ENCODE measurements at regions not wholly inside any gene's neighbourhood (a gene's known extent, or its start where the extent isn't known, plus 50 kb on each side); places are given as distances from the start of the nearest gene placed in this dataset.
"Not testable (repeated sequence)": the region's sequence is repeated elsewhere in the genome, so short reads cannot be mapped to it uniquely, and the experiment has no call there.

- Histone ChIP-seq H2AFZ (ENCODE audit: low read length) (no peak overlapping the region), H4K20me1 (ENCODE audit: insufficient read depth, low read depth, low read length) (no peaks in the 10 kb centered on the region), H3K79me2 (ENCODE audit: low read length) (no peaks in the 10 kb centered on the region), H3K9me2 (replicated peaks; ENCODE audit: insufficient read depth, low read length) (no peaks in the 10 kb centered on the region), H3K27me3 (ENCODE audit: low read length) (no peaks in the 10 kb centered on the region), H3K9me3 (ENCODE audit: low read length) (peaks cover 40% of the 10 kb centered on the region), H3K36me3 (ENCODE audit: insufficient read depth, low read length) (no peaks in the 10 kb centered on the region), H3K27ac (ENCODE audit: low read length) (no peak overlapping the region), H3K4me3 (ENCODE audit: low read length) (no peak overlapping the region), H3K4me2 (ENCODE audit: low read depth, low read length, poor library complexity, severe bottlenecking) (no peak overlapping the region), H3K9ac (ENCODE audit: low read length) (no peak overlapping the region), H3K4me1 (ENCODE audit: low read length) (no peaks in the 10 kb centered on the region)
- no peak for DNase-seq
Measured at GRCh38 chr4:60897415-60897814, 302.7 kb upstream of the ADGRL3 start.

DNA sequence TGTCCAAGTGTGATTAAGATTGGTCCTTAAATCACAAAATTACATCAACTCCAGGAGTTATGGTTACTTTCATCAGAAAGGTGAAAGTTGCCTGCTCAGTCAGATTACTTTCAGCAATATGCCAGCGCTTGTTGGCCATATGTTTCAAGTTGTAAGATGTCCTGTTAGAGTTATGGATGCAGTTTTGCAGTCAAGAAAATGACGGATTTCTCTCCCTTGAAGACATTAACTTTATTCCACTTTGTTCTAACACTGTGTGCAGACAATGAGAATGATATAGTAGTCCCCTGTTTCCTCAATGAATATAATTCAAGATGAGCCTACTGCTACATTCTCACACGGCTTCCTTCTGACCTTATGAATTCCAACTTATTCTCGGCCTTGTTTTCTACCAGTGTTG lies 295.0 kb upstream of the ADGRL3 start:
- H3K4me2 ChIP-seq (ENCODE audit: low read depth, low read length, poor library complexity, severe bottlenecking) = no peak overlapping the region
- H2AFZ ChIP-seq (ENCODE audit: low read length) = no peak overlapping the region
- no peak for DNase-seq
- no peak overlapping the region for H3K27ac ChIP-seq (ENCODE audit: low read length)
- H3K9me3 ChIP-seq (ENCODE audit: low read length) = peaks cover 45% of the 10 kb centered on the region
- H3K9ac ChIP-seq (ENCODE audit: low read length) = no peak overlapping the region
- H3K36me3 ChIP-seq (ENCODE audit: insufficient read depth, low read length) = no peaks in the 10 kb centered on the region
- H4K20me1 ChIP-seq (ENCODE audit: insufficient read depth, low read depth, low read length) = no peaks in the 10 kb centered on the region
- H3K4me3 ChIP-seq (ENCODE audit: low read length) = no peak overlapping the region
- no peaks in the 10 kb centered on the region for H3K79me2 ChIP-seq (ENCODE audit: low read length)
- no peaks in the 10 kb centered on the region for H3K4me1 ChIP-seq (ENCODE audit: low read length)
- no peaks in the 10 kb centered on the region for H3K27me3 ChIP-seq (ENCODE audit: low read length)
- H3K9me2 ChIP-seq (replicated peaks; ENCODE audit: insufficient read depth, low read length) = no peaks in the 10 kb centered on the region

GRCh38 chr4:60911127-60911526 lies 289.0 kb upstream of the ADGRL3 start:
- H2AFZ ChIP-seq (ENCODE audit: low read length) = no peak overlapping the region
- H3K4me3 ChIP-seq (ENCODE audit: low read length) = no peak overlapping the region
- H3K27me3 ChIP-seq (ENCODE audit: low read length) = no peaks in the 10 kb centered on the region
- no peaks in the 10 kb centered on the region for H3K36me3 ChIP-seq (ENCODE audit: insufficient read depth, low read length)
- H3K9me2 ChIP-seq (replicated peaks; ENCODE audit: insufficient read depth, low read length) = no peaks in the 10 kb centered on the region; the same call in 1 of the 2 replicates
- H3K4me1 ChIP-seq (ENCODE audit: low read length) = no peaks in the 10 kb centered on the region
- H3K9me3 ChIP-seq (ENCODE audit: low read length) = peaks cover 53% of the 10 kb centered on the region
- H3K4me2 ChIP-seq (ENCODE audit: low read depth, low read length, poor library complexity, severe bottlenecking) = no peak overlapping the region
- no peaks in the 10 kb centered on the region for H3K79me2 ChIP-seq (ENCODE audit: low read length)
- H3K9ac ChIP-seq (ENCODE audit: low read length) = no peak overlapping the region
- DNase-seq = no peak
- H4K20me1 ChIP-seq (ENCODE audit: insufficient read depth, low read depth, low read length) = no peaks in the 10 kb centered on the region
- no peak overlapping the region for H3K27ac ChIP-seq (ENCODE audit: low read length)

GRCh38 chr4:60913002-60913401 lies 287.1 kb upstream of the ADGRL3 start:
- no peaks in the 10 kb centered on the region for H3K79me2 ChIP-seq (ENCODE audit: low read length)
- DNase-seq = no peak
- no peak overlapping the region for H3K4me2 ChIP-seq (ENCODE audit: low read depth, low read length, poor library complexity, severe bottlenecking)
- H3K9me3 ChIP-seq (ENCODE audit: low read length) = peaks cover 42% of the 10 kb centered on the region
- no peaks in the 10 kb centered on the region for H3K36me3 ChIP-seq (ENCODE audit: insufficient read depth, low read length)
- H3K9ac ChIP-seq (ENCODE audit: low read length) = no peak overlapping the region
- H3K4me1 ChIP-seq (ENCODE audit: low read length) = no peaks in the 10 kb centered on the region
- no peaks in the 10 kb centered on the region; the same call in 1 of the 2 replicates for H3K9me2 ChIP-seq (replicated peaks; ENCODE audit: insufficient read depth, low read length)
- H2AFZ ChIP-seq (ENCODE audit: low read length) = no peak overlapping the region
- H4K20me1 ChIP-seq (ENCODE audit: insufficient read depth, low read depth, low read length) = no peaks in the 10 kb centered on the region
- H3K27ac ChIP-seq (ENCODE audit: low read length) = no peak overlapping the region
- no peaks in the 10 kb centered on the region for H3K27me3 ChIP-seq (ENCODE audit: low read length)
- no peak overlapping the region for H3K4me3 ChIP-seq (ENCODE audit: low read length)

DNA sequence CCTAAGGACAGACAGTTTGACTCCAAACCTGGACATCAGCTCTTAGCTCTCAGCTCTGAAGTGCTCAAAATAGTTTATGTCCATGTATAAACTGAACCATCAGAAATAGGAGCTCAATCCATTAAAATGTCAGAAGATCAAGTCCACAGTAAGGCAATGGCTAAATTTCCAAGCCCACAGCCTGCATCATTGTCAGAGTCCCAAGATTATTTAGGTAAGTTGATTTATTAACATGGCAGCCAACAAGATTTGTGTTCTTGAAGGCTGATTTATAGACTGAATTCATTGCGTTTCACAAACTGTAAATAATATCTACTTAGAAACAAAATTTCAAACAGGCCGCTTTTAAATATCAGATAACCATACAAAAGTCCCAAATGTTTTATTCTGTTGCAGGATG lies 286.5 kb upstream of the ADGRL3 start:
- Histone ChIP-seq H3K4me3 (ENCODE audit: low read length) (no peak overlapping the region), H2AFZ (ENCODE audit: low read length) (no peak overlapping the region), H3K36me3 (ENCODE audit: insufficient read depth, low read length) (no peaks in the 10 kb centered on the region), H3K4me1 (ENCODE audit: low read length) (no peaks in the 10 kb centered on the region), H3K79me2 (ENCODE audit: low read length) (no peaks in the 10 kb centered on the region), H3K27me3 (ENCODE audit: low read length) (no peaks in the 10 kb centered on the region), H4K20me1 (ENCODE audit: insufficient read depth, low read depth, low read length) (no peaks in the 10 kb centered on the region), H3K9ac (ENCODE audit: low read length) (no peak overlapping the region), H3K9me3 (ENCODE audit: low read length) (peaks cover 39% of the 10 kb centered on the region), H3K4me2 (ENCODE audit: low read depth, low read length, poor library complexity, severe bottlenecking) (no peak overlapping the region), H3K9me2 (replicated peaks; ENCODE audit: insufficient read depth, low read length) (no peaks in the 10 kb centered on the region; the same call in 1 of the 2 replicates), H3K27ac (ENCODE audit: low read length) (no peak overlapping the region)
- DNase-seq = no peak

DNA sequence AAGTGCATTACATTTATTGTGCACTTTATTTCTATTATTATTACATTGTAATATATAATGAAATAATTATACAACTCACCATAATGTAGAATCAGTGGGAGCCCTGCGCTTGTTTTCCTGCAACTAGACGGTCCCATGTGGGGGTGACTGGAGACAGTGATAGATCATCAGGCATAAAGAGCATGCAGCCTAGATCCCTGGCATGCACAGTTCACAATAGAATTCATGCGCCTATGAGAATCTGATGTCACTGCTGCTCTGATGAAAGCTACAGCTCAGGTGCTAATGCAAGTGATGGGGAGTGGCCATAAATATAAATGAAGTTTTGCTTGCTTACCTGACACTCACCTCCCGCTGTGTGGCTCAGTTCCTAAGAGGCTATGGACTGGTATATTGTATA lies 278.4 kb upstream of the ADGRL3 start:
- not testable (repeated sequence) for H3K4me2 ChIP-seq (ENCODE audit: low read depth, low read length, poor library complexity, severe bottlenecking); H3K27me3 ChIP-seq (ENCODE audit: low read length); H3K4me1 ChIP-seq (ENCODE audit: low read length)

DNA sequence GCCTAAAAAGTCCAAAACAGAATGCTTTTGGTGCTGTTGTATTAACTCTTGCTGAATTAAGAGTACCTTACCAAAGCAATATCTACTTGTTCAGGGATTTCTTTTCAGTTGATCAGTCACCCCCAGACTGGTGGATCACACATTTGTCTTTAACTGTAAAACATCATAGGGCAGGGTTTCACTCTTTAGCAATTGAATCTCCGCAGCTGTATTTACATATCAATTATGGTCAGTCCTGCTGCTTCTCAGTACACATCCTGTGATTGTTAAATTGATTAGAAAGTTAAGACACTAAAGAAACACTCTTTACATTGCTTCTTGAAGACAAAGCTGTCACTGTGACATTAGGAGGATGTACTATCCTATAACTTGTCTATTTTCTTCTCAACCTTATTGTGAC lies 277.1 kb upstream of the ADGRL3 start:
- no peaks in the 10 kb centered on the region for H3K27me3 ChIP-seq (ENCODE audit: low read length)
- no peaks in the 10 kb centered on the region for H3K36me3 ChIP-seq (ENCODE audit: insufficient read depth, low read length)
- H3K27ac ChIP-seq (ENCODE audit: low read length) = no peak overlapping the region
- H3K9me2 ChIP-seq (replicated peaks; ENCODE audit: insufficient read depth, low read length) = no peaks in the 10 kb centered on the region
- no peaks in the 10 kb centered on the region for H3K79me2 ChIP-seq (ENCODE audit: low read length)
- H3K4me2 ChIP-seq (ENCODE audit: low read depth, low read length, poor library complexity, severe bottlenecking) = no peak overlapping the region
- no peak overlapping the region for H3K4me3 ChIP-seq (ENCODE audit: low read length)
- peaks cover 27% of the 10 kb centered on the region; the same call in 1 of the 2 replicates for H3K9me3 ChIP-seq (ENCODE audit: low read length)
- H3K9ac ChIP-seq (ENCODE audit: low read length) = no peak overlapping the region
- no peak overlapping the region for H2AFZ ChIP-seq (ENCODE audit: low read length)
- no peaks in the 10 kb centered on the region for H3K4me1 ChIP-seq (ENCODE audit: low read length)
- DNase-seq = no peak
- H4K20me1 ChIP-seq (ENCODE audit: insufficient read depth, low read depth, low read length) = no peaks in the 10 kb centered on the region

More for the DNA sequence above, 278.4 kb upstream of the ADGRL3 start:
- H3K27ac ChIP-seq (ENCODE audit: low read length); H3K36me3 ChIP-seq (ENCODE audit: insufficient read depth, low read length); H3K9me2 ChIP-seq (replicated peaks; ENCODE audit: insufficient read depth, low read length); H4K20me1 ChIP-seq (ENCODE audit: insufficient read depth, low read depth, low read length); H3K4me3 ChIP-seq (ENCODE audit: low read length); H3K9ac ChIP-seq (ENCODE audit: low read length); H2AFZ ChIP-seq (ENCODE audit: low read length); H3K79me2 ChIP-seq (ENCODE audit: low read length); DNase-seq: not testable (repeated sequence)
- peaks cover 21% of the 10 kb centered on the region; the same call in 1 of the 2 replicates for H3K9me3 ChIP-seq (ENCODE audit: low read length)

DNA sequence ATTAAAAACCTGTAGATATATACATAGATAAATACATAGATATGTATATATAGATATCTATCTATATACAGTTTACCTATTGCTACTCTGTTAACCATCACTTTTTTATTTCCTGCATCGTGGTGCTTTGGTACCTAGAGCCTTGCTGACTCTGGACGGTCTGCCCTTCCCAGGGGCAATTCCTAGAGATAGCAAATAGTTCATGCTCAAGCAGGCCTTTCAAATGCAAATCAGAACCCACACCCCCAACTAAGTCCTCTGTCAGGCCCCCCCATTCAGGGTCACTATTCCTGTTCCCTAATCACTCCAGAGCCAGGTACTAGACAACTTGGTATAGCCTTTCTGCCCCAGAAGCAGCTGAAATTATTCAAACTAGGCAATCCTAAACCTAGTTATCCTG lies 273.5 kb upstream of the ADGRL3 start:
- no peaks in the 10 kb centered on the region for H3K27me3 ChIP-seq (ENCODE audit: low read length)
- no peak overlapping the region for H3K4me3 ChIP-seq (ENCODE audit: low read length)
- H4K20me1 ChIP-seq (ENCODE audit: insufficient read depth, low read depth, low read length) = no peaks in the 10 kb centered on the region
- H3K4me2 ChIP-seq (ENCODE audit: low read depth, low read length, poor library complexity, severe bottlenecking) = no peak overlapping the region
- no peak overlapping the region for H3K27ac ChIP-seq (ENCODE audit: low read length)
- no peaks in the 10 kb centered on the region for H3K36me3 ChIP-seq (ENCODE audit: insufficient read depth, low read length)
- H2AFZ ChIP-seq (ENCODE audit: low read length) = no peak overlapping the region
- no peak overlapping the region for H3K9ac ChIP-seq (ENCODE audit: low read length)
- H3K9me2 ChIP-seq (replicated peaks; ENCODE audit: insufficient read depth, low read length) = no peaks in the 10 kb centered on the region
- H3K79me2 ChIP-seq (ENCODE audit: low read length) = no peaks in the 10 kb centered on the region
- no peaks in the 10 kb centered on the region for H3K4me1 ChIP-seq (ENCODE audit: low read length)
- H3K9me3 ChIP-seq (ENCODE audit: low read length) = peaks cover 26% of the 10 kb centered on the region; the same call in 1 of the 2 replicates
- DNase-seq = no peak

DNA sequence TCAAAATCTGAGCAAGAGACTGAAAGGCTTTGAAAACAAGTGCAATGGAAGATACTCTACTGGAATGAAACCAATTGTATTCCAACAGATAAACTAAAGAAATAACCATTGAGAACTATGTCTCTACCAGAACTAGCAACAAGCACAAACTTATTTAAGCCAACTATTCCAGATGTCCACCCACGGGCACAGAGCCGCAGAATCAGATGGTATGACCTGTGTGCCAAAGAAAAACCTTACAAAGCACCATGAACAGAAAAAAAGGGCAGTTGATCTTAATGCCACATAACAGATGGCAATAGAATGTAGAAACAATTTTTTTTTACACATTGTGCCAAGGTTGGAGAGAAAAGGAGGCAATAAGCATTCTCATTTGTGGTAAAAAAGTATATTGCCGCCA lies 269.3 kb upstream of the ADGRL3 start:
- Histone ChIP-seq H3K4me1 (ENCODE audit: low read length) (no peaks in the 10 kb centered on the region), H3K27ac (ENCODE audit: low read length) (no peak overlapping the region), H3K9me2 (replicated peaks; ENCODE audit: insufficient read depth, low read length) (no peaks in the 10 kb centered on the region), H2AFZ (ENCODE audit: low read length) (no peak overlapping the region), H3K9me3 (ENCODE audit: low read length) (peaks cover 28% of the 10 kb centered on the region), H3K36me3 (ENCODE audit: insufficient read depth, low read length) (no peaks in the 10 kb centered on the region), H3K27me3 (ENCODE audit: low read length) (no peaks in the 10 kb centered on the region), H3K4me2 (ENCODE audit: low read depth, low read length, poor library complexity, severe bottlenecking) (no peak overlapping the region), H3K79me2 (ENCODE audit: low read length) (no peaks in the 10 kb centered on the region), H4K20me1 (ENCODE audit: insufficient read depth, low read depth, low read length) (no peaks in the 10 kb centered on the region), H3K9ac (ENCODE audit: low read length) (no peak overlapping the region), H3K4me3 (ENCODE audit: low read length) (no peak overlapping the region)
- DNase-seq = no peak

All from Karpas-422 (cell line).